ENCODE measurements at regions not wholly inside any gene's neighbourhood (a gene's known extent, or its start where the extent isn't known, plus 50 kb on each side); places are given as distances from the start of the nearest gene placed in this dataset.
A peak's percentile ranks its signal among the peaks of the same experiment; 100 is the strongest.
"Not testable (repeated sequence)": the region's sequence is repeated elsewhere in the genome, so short reads cannot be mapped to it uniquely, and the experiment has no call there.

DNA sequence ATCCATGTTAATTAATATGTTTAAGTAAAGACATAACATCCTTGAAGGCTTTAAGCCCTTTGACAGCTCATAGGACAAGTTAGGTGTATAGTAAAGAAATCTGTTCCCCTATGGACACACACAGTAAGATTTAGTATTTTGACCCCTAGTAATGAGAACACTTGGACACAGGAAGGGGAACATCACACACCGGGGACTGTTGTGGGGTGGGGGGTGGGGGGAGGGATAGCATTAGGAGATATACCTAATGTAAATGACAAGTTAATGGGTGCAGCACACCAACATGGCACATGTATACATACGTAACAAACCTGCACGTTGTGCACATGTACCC, 59.1 kb upstream of the ZC3H15 start:
- not testable (repeated sequence) for H3K4me1 ChIP-seq (ENCODE audit: control insufficient read depth, insufficient read depth, low read length, poor library complexity, severe bottlenecking); H3K9me3 Mint-ChIP-seq; ATAC-seq (ENCODE audit: low read depth in 2 of 2); H3K36me3 Mint-ChIP-seq; H3K27ac ChIP-seq (ENCODE audit: insufficient read depth, low read length, poor library complexity, severe bottlenecking); H3K36me3 ChIP-seq (ENCODE audit: control insufficient read depth, insufficient read depth, low read length); H3K9me3 ChIP-seq (ENCODE audit: control insufficient read depth in 2 of 2, low read length in 2 of 2); H3K4me3 ChIP-seq (ENCODE audit: low read depth, low read length); H3K27me3 Mint-ChIP-seq; DNase-seq; H3K27me3 ChIP-seq (ENCODE audit: control insufficient read depth, insufficient read depth, low read length)
- Mint-ChIP-seq H3K27ac (peak overlapping the region in 1 of 3 donors; percentile 6), H3K4me1 (peaks cover 0 to 23% (median 11%) of the 10 kb centered on the region in 4 donors), H3K4me3 (peak overlapping the region in 1 of 4 donors; percentile 29)

DNA sequence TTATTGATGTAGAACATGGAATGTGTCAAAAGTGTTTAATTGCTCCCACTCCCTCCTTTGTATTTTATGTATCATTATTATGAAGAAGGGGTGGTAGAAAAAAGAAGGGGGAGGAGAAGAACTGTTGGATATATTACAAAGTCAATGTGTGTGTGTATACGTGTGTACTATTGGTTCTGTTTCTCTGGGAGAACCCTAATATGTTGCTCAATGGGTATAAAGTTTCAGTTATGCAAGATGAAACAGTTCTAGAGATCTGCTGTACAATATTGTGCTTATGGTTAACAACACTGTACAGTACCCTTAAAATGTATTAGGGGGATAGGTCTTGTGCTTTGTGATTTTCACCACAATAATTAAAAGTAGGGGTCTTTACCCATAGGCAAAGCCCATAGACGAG, 58.1 kb upstream of the ZC3H15 start:
- H3K27ac Mint-ChIP-seq: no peak overlapping the region
- Histone ChIP-seq H3K9me3 (ENCODE audit: control insufficient read depth in 2 of 2, low read length in 2 of 2) (no peaks in the 10 kb centered on the region), H3K27ac (ENCODE audit: insufficient read depth, low read length, poor library complexity, severe bottlenecking) (no peak overlapping the region), H3K27me3 (ENCODE audit: control insufficient read depth, insufficient read depth, low read length) (no peaks in the 10 kb centered on the region), H3K4me1 (ENCODE audit: control insufficient read depth, insufficient read depth, low read length, poor library complexity, severe bottlenecking) (no peaks in the 10 kb centered on the region), H3K4me3 (ENCODE audit: low read depth, low read length) (no peak overlapping the region), H3K36me3 (ENCODE audit: control insufficient read depth, insufficient read depth, low read length) (no peaks in the 10 kb centered on the region)
- ATAC-seq (ENCODE audit: low read depth in 2 of 2) (no peak), DNase-seq (no peak)
- H3K4me3 Mint-ChIP-seq: no peak overlapping the region
- H3K36me3 Mint-ChIP-seq: peaks cover 13% of the 10 kb centered on the region
- H3K9me3 Mint-ChIP-seq: peaks cover 0 to 2% (median 0%) of the 10 kb centered on the region in 7 donors
- H3K4me1 Mint-ChIP-seq: peaks cover 0 to 23% (median 11%) of the 10 kb centered on the region in 4 donors
- no peaks in the 10 kb centered on the region for H3K27me3 Mint-ChIP-seq

DNA sequence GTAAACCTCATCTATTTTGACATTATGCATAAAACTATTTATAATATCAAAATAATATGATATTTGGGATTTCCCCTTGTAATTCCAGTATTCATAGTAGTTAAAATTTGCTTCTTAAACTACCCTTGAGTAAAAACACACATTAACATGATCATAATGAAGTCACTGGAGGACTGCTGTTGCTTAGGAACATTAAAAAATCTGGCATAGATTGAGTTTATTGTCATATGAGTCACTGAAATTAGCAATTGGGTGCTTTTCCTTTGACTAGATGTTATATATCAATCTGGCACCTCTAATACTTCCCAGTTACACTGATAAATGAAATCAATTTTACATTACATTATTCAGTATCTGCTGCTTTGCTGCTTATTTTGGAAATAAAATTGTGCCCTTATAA, 57.0 kb upstream of the ZC3H15 start:
- no peak overlapping the region for H3K27ac ChIP-seq (ENCODE audit: insufficient read depth, low read length, poor library complexity, severe bottlenecking)
- no peaks in the 10 kb centered on the region for H3K4me1 ChIP-seq (ENCODE audit: control insufficient read depth, insufficient read depth, low read length, poor library complexity, severe bottlenecking)
- no peaks in the 10 kb centered on the region for H3K9me3 Mint-ChIP-seq
- H3K4me1 Mint-ChIP-seq: peaks cover 0 to 23% (median 9%) of the 10 kb centered on the region in 4 donors
- H3K9me3 ChIP-seq (ENCODE audit: control insufficient read depth in 2 of 2, low read length in 2 of 2): no peaks in the 10 kb centered on the region
- H3K27me3 Mint-ChIP-seq: no peaks in the 10 kb centered on the region
- H3K4me3 ChIP-seq (ENCODE audit: low read depth, low read length): no peak overlapping the region
- DNase-seq: no peak
- H3K36me3 Mint-ChIP-seq: peaks cover 13% of the 10 kb centered on the region
- no peaks in the 10 kb centered on the region for H3K36me3 ChIP-seq (ENCODE audit: control insufficient read depth, insufficient read depth, low read length)
- no peak for ATAC-seq (ENCODE audit: low read depth in 2 of 2)
- no peak overlapping the region for H3K4me3 Mint-ChIP-seq
- H3K27ac Mint-ChIP-seq: no peak overlapping the region
- no peaks in the 10 kb centered on the region for H3K27me3 ChIP-seq (ENCODE audit: control insufficient read depth, insufficient read depth, low read length)

- no peak overlapping the region for H3K4me3 Mint-ChIP-seq
- H3K9me3 ChIP-seq (ENCODE audit: control insufficient read depth in 2 of 2, low read length in 2 of 2): no peaks in the 10 kb centered on the region
Observed at GRCh38 chr2:186431306-186431705, 54.8 kb upstream of the ZC3H15 start.

DNA sequence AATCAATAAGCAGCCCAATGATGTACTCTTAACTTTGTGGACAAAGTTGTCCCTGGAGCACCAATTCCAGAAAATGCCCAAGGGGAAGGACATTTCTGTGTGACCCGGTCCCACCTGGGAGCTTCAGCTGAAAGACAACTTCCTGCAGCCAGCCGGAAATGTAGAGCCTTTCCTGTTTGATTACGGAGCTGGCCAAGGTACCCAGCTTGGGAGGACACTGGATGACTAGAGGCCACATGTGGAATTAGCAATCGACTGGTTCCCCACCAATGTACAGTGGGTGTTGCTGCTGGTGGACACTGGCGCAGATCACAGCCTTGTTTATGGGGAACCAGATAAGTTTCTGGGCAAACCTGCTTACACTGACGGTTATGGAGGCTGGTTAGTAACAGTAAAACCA, 53.0 kb upstream of the ZC3H15 start:
- Mint-ChIP-seq H3K4me3 (no peak overlapping the region), H3K27me3 (no peaks in the 10 kb centered on the region), H3K36me3 (peaks cover 31% of the 10 kb centered on the region), H3K27ac (no peak overlapping the region), H3K9me3 (peaks cover 0 to 7% (median 1%) of the 10 kb centered on the region in 7 donors), H3K4me1 (peaks cover 0 to 3% (median 1%) of the 10 kb centered on the region in 4 donors)
- Histone ChIP-seq H3K9me3 (ENCODE audit: control insufficient read depth in 2 of 2, low read length in 2 of 2) (no peaks in the 10 kb centered on the region), H3K27me3 (ENCODE audit: control insufficient read depth, insufficient read depth, low read length) (no peaks in the 10 kb centered on the region), H3K4me3 (ENCODE audit: low read depth, low read length) (no peak overlapping the region), H3K4me1 (ENCODE audit: control insufficient read depth, insufficient read depth, low read length, poor library complexity, severe bottlenecking) (no peaks in the 10 kb centered on the region), H3K36me3 (ENCODE audit: control insufficient read depth, insufficient read depth, low read length) (no peaks in the 10 kb centered on the region), H3K27ac (ENCODE audit: insufficient read depth, low read length, poor library complexity, severe bottlenecking) (no peak overlapping the region)
- DNase-seq (no peak), ATAC-seq (ENCODE audit: low read depth in 2 of 2) (no peak)

More at GRCh38 chr2:186431306-186431705, 54.8 kb upstream of the ZC3H15 start:
- Mint-ChIP-seq H3K4me1 (peaks cover 0 to 16% (median 8%) of the 10 kb centered on the region in 4 donors), H3K9me3 (peaks cover 0 to 1% (median 0%) of the 10 kb centered on the region in 7 donors), H3K36me3 (peaks cover 22% of the 10 kb centered on the region), H3K27me3 (no peaks in the 10 kb centered on the region), H3K27ac (no peak overlapping the region)
- no peak for ATAC-seq (ENCODE audit: low read depth in 2 of 2)
- Histone ChIP-seq H3K4me3 (ENCODE audit: low read depth, low read length) (no peak overlapping the region), H3K27ac (ENCODE audit: insufficient read depth, low read length, poor library complexity, severe bottlenecking) (no peak overlapping the region), H3K4me1 (ENCODE audit: control insufficient read depth, insufficient read depth, low read length, poor library complexity, severe bottlenecking) (no peaks in the 10 kb centered on the region), H3K27me3 (ENCODE audit: control insufficient read depth, insufficient read depth, low read length) (no peaks in the 10 kb centered on the region), H3K36me3 (ENCODE audit: control insufficient read depth, insufficient read depth, low read length) (no peaks in the 10 kb centered on the region)
- no peak for DNase-seq

DNA sequence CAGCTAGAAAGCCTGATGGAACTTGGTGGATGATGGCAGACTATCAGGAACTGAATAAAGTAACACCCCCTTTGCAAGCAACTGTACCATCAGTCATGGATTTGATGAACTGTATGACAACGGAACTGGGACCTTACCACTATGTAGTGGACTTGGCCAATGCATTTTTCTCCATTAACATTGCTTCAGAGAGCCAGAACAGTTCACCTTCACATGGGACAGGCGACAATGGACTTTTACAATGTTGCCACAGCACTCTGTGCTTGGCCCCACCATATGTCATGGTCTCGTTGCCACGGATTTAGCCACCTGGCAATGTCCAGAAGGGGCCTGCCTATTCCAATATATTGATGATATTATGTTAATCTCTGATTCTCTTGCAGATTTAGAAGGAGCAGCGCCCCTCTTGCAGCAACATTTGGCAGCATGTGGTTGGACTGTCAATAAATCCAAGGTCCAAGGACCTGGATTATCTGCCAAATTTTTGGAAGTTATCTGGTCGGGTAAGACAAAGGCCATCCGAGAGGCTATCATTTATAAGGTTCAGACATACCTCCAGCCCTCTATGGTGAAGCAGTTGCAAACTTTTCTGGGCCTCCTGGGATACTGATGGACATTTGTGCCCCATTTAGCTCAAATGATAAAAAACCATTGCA, 52.2 kb upstream of the ZC3H15 start:
- no peaks in the 10 kb centered on the region for H3K27me3 ChIP-seq (ENCODE audit: control insufficient read depth, insufficient read depth, low read length)
- ATAC-seq (ENCODE audit: low read depth in 2 of 2) (no peak), DNase-seq (no peak)
- peaks cover 0 to 5% (median 0%) of the 10 kb centered on the region in 4 donors for H3K4me1 Mint-ChIP-seq
- peaks cover 40% of the 10 kb centered on the region for H3K36me3 Mint-ChIP-seq
- no peaks in the 10 kb centered on the region for H3K27me3 Mint-ChIP-seq
- H3K4me1 ChIP-seq (ENCODE audit: control insufficient read depth, insufficient read depth, low read length, poor library complexity, severe bottlenecking): no peaks in the 10 kb centered on the region
- peaks cover 0 to 14% (median 4%) of the 10 kb centered on the region in 7 donors for H3K9me3 Mint-ChIP-seq
- no peak overlapping the region for H3K4me3 ChIP-seq (ENCODE audit: low read depth, low read length)
- H3K9me3 ChIP-seq (ENCODE audit: control insufficient read depth in 2 of 2, low read length in 2 of 2): peaks cover 0 to 4% of the 10 kb centered on the region in 2 experiments
- H3K4me3 Mint-ChIP-seq: no peak overlapping the region
- no peaks in the 10 kb centered on the region for H3K36me3 ChIP-seq (ENCODE audit: control insufficient read depth, insufficient read depth, low read length)
- H3K27ac Mint-ChIP-seq: no peak overlapping the region
- H3K27ac ChIP-seq (ENCODE audit: insufficient read depth, low read length, poor library complexity, severe bottlenecking): no peak overlapping the region
